HG03175 (cell line): ENCODE measurements at regions not wholly inside any gene's neighbourhood (a gene's known extent, or its start where the extent isn't known, plus 50 kb on each side); places are given as distances from the start of the nearest gene placed in this dataset.

Source experiments
- ATAC-seq: cut with Tn5 transposase; IDR thresholded peaks from one replicate; pipeline ENCODE4 v1.9.1; 2021; ENCODE audit warnings: mild to moderate bottlenecking, moderate library complexity; ENCODE audit not compliant: unreplicated experiment

GRCh38 chr5:53825016-53825415 is 264.6 kb downstream of the NDUFS4 start:
- no peak for ATAC-seq

GRCh38 chr5:53825926-53826325 is 265.5 kb downstream of the NDUFS4 start:
- no peak for ATAC-seq

- ATAC-seq = no peak
Observed at GRCh38 chr5:53826504-53826903, 266.1 kb downstream of the NDUFS4 start.

GRCh38 chr5:53827211-53827651 is 266.8 kb downstream of the NDUFS4 start:
- ATAC-seq = no peak

GRCh38 chr5:53831496-53831895 is 271.1 kb downstream of the NDUFS4 start:
- no peak for ATAC-seq
